Brain microvascular endothelial cell (primary cell): ENCODE measurements at regions not wholly inside any gene's neighbourhood (a gene's known extent, or its start where the extent isn't known, plus 50 kb on each side); places are given as distances from the start of the nearest gene placed in this dataset.
A peak's percentile ranks its signal among the peaks of the same experiment; 100 is the strongest.

ENCODE experiments used
- DNase-seq: peaks from one replicate; pipeline ENCODE4 v3.0.0-alpha.2; 2020
- H3K27ac ChIP-seq: fragments of 250-450 bp; sonication (Bioruptor Pico); 2 replicates; pipeline ENCODE4 v1.5.1; 2020; ENCODE audit warnings: mild to moderate bottlenecking, moderate library complexity
- H3K27me3 ChIP-seq: fragments of 250-450 bp; sonication (Bioruptor Pico); replicated peaks from 2 replicates; pipeline ENCODE4 v1.5.1; 2020; ENCODE audit warnings: mild to moderate bottlenecking
- H3K36me3 ChIP-seq: fragments of 250-450 bp; sonication (Bioruptor Pico); replicated peaks from 2 replicates; pipeline ENCODE4 v1.5.1; 2020; ENCODE audit warnings: mild to moderate bottlenecking
- H3K4me3 ChIP-seq: 2 replicates; pipeline ENCODE4 v1.5.1; 2011; ENCODE audit warnings: low read depth, mild to moderate bottlenecking, control low read depth, low read length, moderate library complexity
- CTCF ChIP-seq: IDR thresholded peaks from 2 replicates; pipeline ENCODE4 v1.5.1; 2011; ENCODE audit warnings: low read depth, mild to moderate bottlenecking, moderate library complexity, low read length, control low read depth, inconsistent platforms; ENCODE audit errors: missing control alignments
- in situ Hi-C: cut with HindIII; loops from 2 replicates; pipeline ENCODE4 v1.10.0; 2017; ENCODE audit warnings: low sequenced_read_pairs, low pct_ligation_motif_present

DNA sequence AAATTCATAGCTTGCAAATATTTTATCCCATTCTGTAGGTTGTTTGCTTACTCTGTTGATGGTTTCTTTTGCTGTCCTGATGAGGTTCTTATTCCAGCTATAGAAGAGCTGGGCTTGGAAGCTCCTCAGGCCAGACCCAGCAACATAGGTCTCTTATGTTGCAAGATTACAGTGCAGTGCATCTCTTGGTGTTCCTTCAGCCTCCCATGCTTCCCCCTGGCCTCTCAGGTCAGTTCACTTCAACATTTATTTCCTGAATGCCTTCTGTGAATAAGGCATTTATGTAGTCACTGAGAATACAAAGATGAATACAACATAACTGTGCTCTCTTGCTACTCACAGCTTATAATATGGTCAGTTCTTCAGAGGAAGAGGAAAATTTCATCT is 179.0 kb upstream of the SLC39A10 start:
- Histone ChIP-seq H3K36me3 (no peaks in the 10 kb centered on the region), H3K4me3 (no peak overlapping the region), H3K27ac (peak overlapping the region; percentile 60), H3K27me3 (no peaks in the 10 kb centered on the region)
- TF ChIP-seq CTCF: no peak
- in situ Hi-C loops: loop anchor here (25.0 kb wide), 1 partner anchor 184 kb away; the partner anchor contains the start of gene SLC39A10
- DNase-seq: peak; percentile 20

GRCh38 chr2:195477248-195477995 is 179.6 kb upstream of the SLC39A10 start:
- in situ Hi-C loops: loop anchor here (25.0 kb wide), 1 partner anchor 185 kb away; the partner anchor contains the start of gene SLC39A10
- H3K27ac ChIP-seq: peak overlapping the region; percentile 60

GRCh38 chr2:195475336-195475735 is 181.7 kb upstream of the SLC39A10 start:
- Histone ChIP-seq H3K27me3 (no peaks in the 10 kb centered on the region), H3K36me3 (no peaks in the 10 kb centered on the region), H3K4me3 (no peak overlapping the region), H3K27ac (no peak overlapping the region)
- in situ Hi-C loops: loop anchor here (25.0 kb wide), 1 partner anchor 187 kb away; the partner anchor contains the start of gene SLC39A10
- DNase-seq: no peak
- no peak for TF ChIP-seq CTCF

More at GRCh38 chr2:195477248-195477995, 179.6 kb upstream of the SLC39A10 start:
- TF ChIP-seq CTCF: no peak
- Histone ChIP-seq H3K4me3 (no peak overlapping the region), H3K27me3 (no peaks in the 10 kb centered on the region), H3K36me3 (no peaks in the 10 kb centered on the region)
- DNase-seq: peak; percentile 37

DNA sequence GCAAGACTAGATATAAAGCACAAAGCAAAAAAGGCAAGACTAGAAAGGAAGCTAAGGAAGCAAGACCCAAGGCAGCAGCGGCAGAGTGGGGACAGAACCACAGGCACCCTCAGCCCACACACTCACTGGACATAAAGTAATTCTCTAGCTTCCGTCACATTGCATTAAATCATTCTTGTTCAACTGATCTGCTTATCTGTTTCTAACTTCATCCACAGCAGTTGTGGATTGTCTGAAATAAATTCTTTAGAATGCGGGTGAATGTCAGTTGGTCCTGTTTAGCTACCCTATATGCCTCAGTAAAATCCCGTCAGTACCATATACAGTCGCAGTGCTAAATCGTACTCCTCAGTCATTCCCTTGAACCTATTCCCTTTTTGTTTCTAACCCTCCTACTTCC is 183.2 kb upstream of the SLC39A10 start:
- Histone ChIP-seq H3K27ac (no peak overlapping the region), H3K27me3 (no peaks in the 10 kb centered on the region), H3K36me3 (no peaks in the 10 kb centered on the region), H3K4me3 (no peak overlapping the region)
- DNase-seq: no peak
- in situ Hi-C loops: no loop called here
- no peak for TF ChIP-seq CTCF

DNA sequence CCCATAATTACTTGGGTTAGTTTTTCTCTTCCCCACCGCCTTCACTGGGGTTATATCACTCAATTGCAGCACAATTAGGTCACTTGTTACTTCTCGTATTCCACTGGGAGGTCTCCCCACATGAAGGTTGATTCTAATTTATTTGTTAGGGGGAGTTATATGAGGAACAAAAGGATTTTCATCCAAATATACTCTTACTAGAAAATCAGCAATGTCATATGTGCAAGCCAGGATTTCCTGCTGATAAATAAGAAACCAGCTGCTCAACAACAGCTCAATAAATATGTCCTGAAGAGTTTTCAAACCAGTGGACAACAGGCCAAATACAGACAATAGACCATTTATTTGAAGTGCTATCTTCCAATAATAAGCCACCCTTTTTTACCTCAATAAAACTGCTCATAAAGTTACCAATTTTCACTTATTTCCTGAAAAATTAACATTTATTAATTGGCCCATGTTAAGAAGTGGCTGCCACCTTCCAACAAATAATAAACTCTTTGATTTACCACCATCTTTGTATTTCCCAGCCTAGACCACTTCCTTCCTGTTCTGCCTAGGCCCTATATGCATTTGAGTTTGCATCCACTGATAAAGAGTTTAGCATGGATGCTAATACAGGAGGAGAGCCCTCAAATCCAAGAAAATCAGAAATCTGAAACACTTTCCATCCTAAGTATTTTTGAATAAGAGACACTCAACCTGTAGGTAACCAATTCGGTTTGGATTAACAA is 184.4 kb upstream of the SLC39A10 start:
- Histone ChIP-seq H3K27me3 (no peaks in the 10 kb centered on the region), H3K27ac (no peak overlapping the region), H3K4me3 (no peak overlapping the region), H3K36me3 (no peaks in the 10 kb centered on the region)
- no peak for TF ChIP-seq CTCF
- in situ Hi-C loops: no loop called here
- no peak for DNase-seq
